ENCODE measurements at regions not wholly inside any gene's neighbourhood (a gene's known extent, or its start where the extent isn't known, plus 50 kb on each side); places are given as distances from the start of the nearest gene placed in this dataset.

- ChIA-PET CTCF (interaction anchor here (1.0 kb wide), 1 partner anchor 308 kb away, joined by 3 read pairs; no protein-coding TSS in a partner anchor), POLR2A (interaction anchor here (0.6 kb wide), 1 partner anchor 256 kb away, joined by 4 read pairs; no protein-coding TSS in a partner anchor)
- DNase-seq (ENCODE audit: extremely low spot score) = no peak
- TF ChIP-seq CTCF (IDR thresholded peaks at IDR 0.05; ENCODE audit: control extremely low read depth, extremely low read depth, low read depth, missing control alignments) = no peak
These were observed 296.1 kb downstream of the PTPRC start for GRCh38 chr1:198934901-198935305.

GRCh38 chr1:198935306-198935921 lies 296.6 kb downstream of the PTPRC start:
- TF ChIP-seq CTCF (IDR thresholded peaks at IDR 0.05; ENCODE audit: control extremely low read depth, extremely low read depth, low read depth, missing control alignments) = no peak
- POLR2A ChIA-PET = no interaction called here
- no peak for DNase-seq (ENCODE audit: extremely low spot score)
- CTCF ChIA-PET = interaction anchor here (1.0 to 2.6 kb wide), 5 partner anchors 9 to 308 kb away, joined by 3 to 10 read pairs (median 4); no protein-coding TSS in a partner anchor

- ChIA-PET POLR2A (no interaction called here), CTCF (interaction anchor here (1.0 to 2.6 kb wide), 6 partner anchors 10 to 138 kb away, joined by 3 to 10 read pairs (median 4); no protein-coding TSS in a partner anchor)
- no peak for TF ChIP-seq CTCF (IDR thresholded peaks at IDR 0.05; ENCODE audit: control extremely low read depth, extremely low read depth, low read depth, missing control alignments)
- no peak for DNase-seq (ENCODE audit: extremely low spot score)
These were observed 297.7 kb downstream of the PTPRC start for GRCh38 chr1:198936371-198937083.

GRCh38 chr1:198937231-198938031 lies 298.6 kb downstream of the PTPRC start:
- TF ChIP-seq CTCF (IDR thresholded peaks at IDR 0.05; ENCODE audit: control extremely low read depth, extremely low read depth, low read depth, missing control alignments) = no peak
- POLR2A ChIA-PET = no interaction called here
- peak; percentile 69 for DNase-seq (ENCODE audit: extremely low spot score)
- CTCF ChIA-PET = interaction anchor here (0.8 to 2.6 kb wide), 5 partner anchors 11 to 751 kb away, joined by 3 to 10 read pairs (median 3); no protein-coding TSS in a partner anchor

GRCh38 chr1:198939286-198939685 lies 300.4 kb downstream of the PTPRC start:
- no peak for DNase-seq (ENCODE audit: extremely low spot score)
- no peak for TF ChIP-seq CTCF (IDR thresholded peaks at IDR 0.05; ENCODE audit: control extremely low read depth, extremely low read depth, low read depth, missing control alignments)
- CTCF ChIA-PET = interaction anchor here (0.9 to 1.0 kb wide), 2 partner anchors 8 to 304 kb away, joined by 4 read pairs; no protein-coding TSS in a partner anchor
- POLR2A ChIA-PET = no interaction called here

- ChIA-PET POLR2A (no interaction called here), CTCF (interaction anchor here (0.9 kb wide), 1 partner anchor 304 kb away, joined by 4 read pairs; no protein-coding TSS in a partner anchor)
- TF ChIP-seq CTCF (IDR thresholded peaks at IDR 0.05; ENCODE audit: control extremely low read depth, extremely low read depth, low read depth, missing control alignments) = no peak
- DNase-seq (ENCODE audit: extremely low spot score) = no peak
These were observed 301.1 kb downstream of the PTPRC start for GRCh38 chr1:198939956-198940355.
